22Rv1 (cell line): ENCODE measurements at regions not wholly inside any gene's neighbourhood (a gene's known extent, or its start where the extent isn't known, plus 50 kb on each side); places are given as distances from the start of the nearest gene placed in this dataset.
"Not testable (repeated sequence)": the region's sequence is repeated elsewhere in the genome, so short reads cannot be mapped to it uniquely, and the experiment has no call there.

Experiments used
- CTCF ChIP-seq: fragments of 450-650 bp; IDR thresholded peaks from 2 replicates; pipeline ENCODE4 v1.5.1; 2017; ENCODE audit warnings: mild to moderate bottlenecking
- ZFX ChIP-seq: fragments of 450-650 bp; IDR thresholded peaks from 2 replicates; pipeline ENCODE4 v1.6.1; 2017; ENCODE audit warnings: antibody characterized with exemption, borderline replicate concordance

- not testable (repeated sequence) for TF ChIP-seq CTCF, ZFX
Observed at GRCh38 chr3:14272959-14273560, 94.4 kb downstream of the LSM3 start.
